ENCODE measurements at regions not wholly inside any gene's neighbourhood (a gene's known extent, or its start where the extent isn't known, plus 50 kb on each side); places are given as distances from the start of the nearest gene placed in this dataset.
A peak's percentile ranks its signal among the peaks of the same experiment; 100 is the strongest.

- H3K9me3 ChIP-seq, result no peaks in the 10 kb centered on the region
- no peak overlapping the region for H3K27ac ChIP-seq
- no peak for TF ChIP-seq CTCF (IDR thresholded peaks at IDR 0.05)
- TF ChIP-seq POLR2A (IDR thresholded peaks at IDR 0.05), result no peak
- no peak for DNase-seq
- WGBS, 4 donors, result 45 to 100% (median 98%) methylated on average over 1 of the region's 1 CpG
- intact Hi-C loops (cut with DNase I), result no loop called here
- no peaks in the 10 kb centered on the region for H3K27me3 ChIP-seq
- H3K4me1 ChIP-seq, result no peaks in the 10 kb centered on the region
- no peak overlapping the region for H3K4me3 ChIP-seq
- H3K36me3 ChIP-seq, result no peaks in the 10 kb centered on the region
- no peak for ATAC-seq
Observed at GRCh38 chr4:12894062-12894461, 590.1 kb downstream of the RAB28 start.

GRCh38 chr4:12889054-12889453, 595.1 kb downstream of the RAB28 start:
- Histone ChIP-seq H3K27me3 (no peaks in the 10 kb centered on the region), H3K36me3 (no peaks in the 10 kb centered on the region), H3K27ac (no peak overlapping the region), H3K4me3 (no peak overlapping the region), H3K4me1 (no peaks in the 10 kb centered on the region), H3K9me3 (no peaks in the 10 kb centered on the region)
- ATAC-seq, result peak in 3 of 4 donors; percentile 42 to 84 (median 72)
- intact Hi-C loops (cut with DNase I), result no loop called here
- TF ChIP-seq CTCF (IDR thresholded peaks at IDR 0.05) (no peak), POLR2A (IDR thresholded peaks at IDR 0.05) (no peak)
- peak in 3 of 5 donors; percentile 17 to 49 (median 27) for DNase-seq
- WGBS, 4 donors, result 28 to 46% (median 37%) methylated on average over 3 of the region's 3 CpGs

- H3K27me3 ChIP-seq, result no peaks in the 10 kb centered on the region
- ATAC-seq (no peak), DNase-seq (no peak)
- TF ChIP-seq POLR2A (IDR thresholded peaks at IDR 0.05), result no peak
- TF ChIP-seq CTCF (IDR thresholded peaks at IDR 0.05), result peak in 1 of 12 donors; percentile 24
- intact Hi-C loops (cut with DNase I), result no loop called here
- no peaks in the 10 kb centered on the region for H3K4me1 ChIP-seq
- H3K36me3 ChIP-seq, result no peaks in the 10 kb centered on the region
- no peak overlapping the region for H3K4me3 ChIP-seq
- no peaks in the 10 kb centered on the region for H3K9me3 ChIP-seq
- 66 to 75% (median 71%) methylated on average over 20 of the region's 20 CpGs for WGBS, 4 donors
- H3K27ac ChIP-seq, result no peak overlapping the region
Observed at GRCh38 chr4:12884846-12885796, 599.0 kb downstream of the RAB28 start.

GRCh38 chr4:12881945-12882584, 602.1 kb downstream of the RAB28 start:
- no peaks in the 10 kb centered on the region for H3K36me3 ChIP-seq
- H3K4me3 ChIP-seq, result no peak overlapping the region
- TF ChIP-seq CTCF (IDR thresholded peaks at IDR 0.05), result no peak
- no peak overlapping the region for H3K27ac ChIP-seq
- no peaks in the 10 kb centered on the region for H3K27me3 ChIP-seq
- no peak for DNase-seq
- intact Hi-C loops (cut with DNase I), result no loop called here
- ATAC-seq, result no peak
- 75 to 87% (median 85%) methylated on average over 3 of the region's 3 CpGs for WGBS, 4 donors
- no peaks in the 10 kb centered on the region for H3K4me1 ChIP-seq
- H3K9me3 ChIP-seq, result no peaks in the 10 kb centered on the region

Data from heart left ventricle (tissue), 16 donors.